GM18870 (cell line): ENCODE measurements at regions not wholly inside any gene's neighbourhood (a gene's known extent, or its start where the extent isn't known, plus 50 kb on each side); places are given as distances from the start of the nearest gene placed in this dataset.
"Not testable (repeated sequence)": the region's sequence is repeated elsewhere in the genome, so short reads cannot be mapped to it uniquely, and the experiment has no call there.

Experiments used
- ATAC-seq: cut with Tn5 transposase; IDR thresholded peaks from one replicate; pipeline ENCODE4 v1.9.1; 2021; ENCODE audit warnings: moderate library complexity; ENCODE audit not compliant: unreplicated experiment

- no peak for ATAC-seq
Measured at GRCh38 chr2:75328156-75328555, 128.8 kb upstream of the TACR1 start.

GRCh38 chr2:75327334-75327733 lies 128.0 kb upstream of the TACR1 start:
- no peak for ATAC-seq

DNA sequence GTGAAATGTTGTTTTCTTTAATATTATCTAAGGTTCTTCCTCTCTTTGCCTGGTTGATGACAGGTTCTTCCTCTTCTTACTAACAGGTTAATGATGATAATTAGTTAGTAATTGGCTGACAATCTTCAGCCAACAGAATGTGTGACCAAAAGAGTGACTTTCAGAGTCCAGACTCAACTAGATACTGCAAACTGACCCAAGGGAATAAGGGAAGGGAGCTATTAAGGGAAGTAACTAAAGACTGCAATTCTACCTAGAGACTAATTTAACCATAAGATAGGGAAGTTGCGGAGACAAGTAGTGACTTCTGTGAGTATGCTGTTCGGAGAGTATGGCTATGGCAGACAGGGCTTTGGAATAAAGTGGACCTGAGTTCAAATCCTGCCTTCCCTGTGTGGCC lies 127.3 kb upstream of the TACR1 start:
- ATAC-seq: no peak

DNA sequence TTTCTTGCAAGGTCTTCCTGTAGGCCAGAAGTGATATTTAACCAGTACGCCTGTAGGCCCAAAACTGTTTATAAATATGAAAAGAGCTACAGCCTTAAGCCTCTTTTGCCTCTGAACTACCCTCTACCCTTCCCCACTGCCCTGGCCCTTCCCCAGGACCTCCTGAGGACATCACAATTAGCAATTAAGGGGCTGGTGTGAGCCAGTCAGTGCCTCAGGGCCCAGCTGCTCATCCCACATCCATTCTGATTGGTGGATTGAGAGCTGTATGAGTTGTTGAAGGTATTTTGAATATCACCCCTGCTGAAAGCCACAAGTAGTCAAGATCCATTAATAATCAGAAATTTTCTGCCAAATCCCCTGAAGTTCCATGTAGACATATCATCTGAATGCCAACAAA lies 126.3 kb upstream of the TACR1 start:
- ATAC-seq: no peak

- no peak for ATAC-seq
Measured at GRCh38 chr2:75324861-75325284, 125.6 kb upstream of the TACR1 start.

DNA sequence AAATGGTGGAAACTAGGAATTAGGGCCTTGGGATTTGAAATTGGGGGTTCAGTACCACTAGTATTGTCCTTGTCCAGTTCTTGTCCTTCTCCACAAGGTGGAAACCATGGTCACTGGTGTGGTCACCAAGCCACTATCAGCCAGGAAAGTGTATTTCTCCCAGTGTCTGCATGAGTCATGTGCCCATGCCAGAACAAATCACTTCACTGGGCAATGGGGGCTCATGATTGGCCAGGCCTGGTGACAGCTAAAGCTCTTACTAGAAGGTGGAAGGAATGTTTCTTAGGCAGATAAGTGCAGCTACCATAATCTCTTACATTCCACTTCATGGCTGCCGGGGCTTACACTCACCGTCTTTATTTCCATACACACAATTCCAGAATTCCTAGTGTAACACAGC lies 124.8 kb upstream of the TACR1 start:
- ATAC-seq: no peak

DNA sequence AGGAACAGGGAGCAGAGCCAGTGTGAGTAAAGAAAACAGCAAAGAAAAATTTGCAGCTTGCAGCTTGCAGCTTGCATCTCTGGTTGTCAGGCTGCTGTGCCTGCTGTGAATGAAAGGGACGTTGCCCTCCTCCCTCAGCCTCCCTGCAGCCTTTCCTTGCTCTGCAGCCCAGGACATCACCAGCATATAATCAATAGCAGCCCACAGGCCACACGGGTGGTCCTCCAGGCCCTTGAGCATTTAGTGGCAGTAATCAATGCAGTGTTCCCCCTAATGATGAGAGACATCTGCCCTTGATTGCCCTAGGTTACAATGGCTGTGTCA lies 122.2 kb upstream of the TACR1 start:
- no peak for ATAC-seq

- no peak for ATAC-seq
Measured at GRCh38 chr2:75320898-75321598, 121.7 kb upstream of the TACR1 start.

GRCh38 chr2:75319951-75320350 lies 120.6 kb upstream of the TACR1 start:
- ATAC-seq: no peak

DNA sequence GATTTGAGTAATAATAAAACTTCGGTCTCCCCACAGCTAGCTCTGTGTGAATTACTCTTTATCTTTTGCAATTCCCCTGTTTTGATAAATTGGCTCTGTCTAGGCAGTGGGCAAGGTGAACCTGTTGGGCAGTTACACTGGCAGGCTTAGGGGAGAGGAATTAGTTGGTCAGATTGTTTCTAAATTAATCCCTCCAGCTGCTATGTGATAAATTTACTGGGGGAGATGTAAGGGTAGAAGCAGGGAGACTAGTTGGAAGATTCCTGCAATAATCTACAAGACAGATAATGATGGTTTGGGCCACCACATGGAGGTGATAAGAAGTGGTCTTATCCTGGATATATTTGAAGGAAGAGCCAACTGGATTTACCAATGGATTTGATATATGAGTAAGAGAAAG lies 118.5 kb upstream of the TACR1 start:
- ATAC-seq: no peak

- ATAC-seq: no peak
Measured at GRCh38 chr2:75317316-75317715, 118.0 kb upstream of the TACR1 start.

DNA sequence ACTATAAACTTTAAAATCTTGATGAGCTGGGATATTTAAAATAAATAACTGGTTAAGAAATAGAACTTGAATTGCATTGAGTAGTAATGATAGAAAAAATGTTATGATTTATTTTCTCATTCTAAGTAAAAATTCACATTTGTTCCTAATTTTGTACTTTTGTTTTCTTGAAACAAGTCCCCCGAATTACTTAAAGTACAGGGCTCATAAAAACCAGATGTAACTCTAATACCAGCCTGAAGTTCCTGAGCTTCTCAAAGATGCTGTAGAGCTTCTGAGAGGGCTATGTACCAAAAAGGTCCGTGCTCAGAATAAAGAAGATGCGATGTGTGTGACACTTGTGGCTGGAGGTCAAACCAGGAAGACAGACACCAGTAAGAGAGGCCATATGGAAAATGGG lies 116.1 kb upstream of the TACR1 start:
- ATAC-seq: no peak

- peak; percentile 100 for ATAC-seq
Measured at GRCh38 chr2:75311993-75312392, 112.7 kb upstream of the TACR1 start.

DNA sequence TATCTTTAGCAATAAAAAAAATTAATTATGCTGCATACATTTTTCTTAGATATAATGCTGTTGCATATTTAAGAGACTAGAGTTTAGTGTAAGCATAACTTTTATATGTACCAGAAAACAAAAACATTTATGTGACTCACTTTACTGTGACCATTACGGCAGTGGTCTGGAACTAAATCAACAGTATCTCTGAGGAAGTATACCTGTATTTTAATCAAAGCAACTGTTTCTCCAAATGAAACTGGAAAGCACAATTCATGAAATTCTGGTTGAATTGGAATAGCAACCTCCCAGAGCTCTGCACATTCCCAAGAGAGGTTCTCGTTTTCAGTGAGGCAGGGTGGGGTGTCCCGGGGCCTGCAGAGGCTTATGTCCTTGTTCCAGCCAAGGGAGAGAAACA lies 112.2 kb upstream of the TACR1 start:
- ATAC-seq: no peak

DNA sequence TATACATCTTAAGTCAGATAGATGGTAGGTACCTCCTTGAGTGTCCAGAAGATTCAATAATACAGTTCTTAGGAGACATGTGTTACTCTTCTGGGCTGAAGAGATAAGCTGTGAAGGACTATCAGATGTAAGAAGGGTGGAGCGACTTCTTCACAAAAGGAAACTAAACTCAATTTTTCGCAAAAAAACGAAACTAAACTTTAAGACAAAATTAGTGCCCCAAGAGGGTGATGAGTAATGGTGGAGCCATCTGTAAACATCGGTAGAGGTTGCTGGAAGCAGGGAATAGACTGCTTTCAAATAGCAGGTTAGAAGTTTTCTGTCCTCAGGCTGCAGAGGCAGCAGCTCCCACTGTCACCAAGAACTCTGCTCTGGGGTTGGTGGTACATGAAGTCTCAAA lies 111.6 kb upstream of the TACR1 start:
- no peak for ATAC-seq

DNA sequence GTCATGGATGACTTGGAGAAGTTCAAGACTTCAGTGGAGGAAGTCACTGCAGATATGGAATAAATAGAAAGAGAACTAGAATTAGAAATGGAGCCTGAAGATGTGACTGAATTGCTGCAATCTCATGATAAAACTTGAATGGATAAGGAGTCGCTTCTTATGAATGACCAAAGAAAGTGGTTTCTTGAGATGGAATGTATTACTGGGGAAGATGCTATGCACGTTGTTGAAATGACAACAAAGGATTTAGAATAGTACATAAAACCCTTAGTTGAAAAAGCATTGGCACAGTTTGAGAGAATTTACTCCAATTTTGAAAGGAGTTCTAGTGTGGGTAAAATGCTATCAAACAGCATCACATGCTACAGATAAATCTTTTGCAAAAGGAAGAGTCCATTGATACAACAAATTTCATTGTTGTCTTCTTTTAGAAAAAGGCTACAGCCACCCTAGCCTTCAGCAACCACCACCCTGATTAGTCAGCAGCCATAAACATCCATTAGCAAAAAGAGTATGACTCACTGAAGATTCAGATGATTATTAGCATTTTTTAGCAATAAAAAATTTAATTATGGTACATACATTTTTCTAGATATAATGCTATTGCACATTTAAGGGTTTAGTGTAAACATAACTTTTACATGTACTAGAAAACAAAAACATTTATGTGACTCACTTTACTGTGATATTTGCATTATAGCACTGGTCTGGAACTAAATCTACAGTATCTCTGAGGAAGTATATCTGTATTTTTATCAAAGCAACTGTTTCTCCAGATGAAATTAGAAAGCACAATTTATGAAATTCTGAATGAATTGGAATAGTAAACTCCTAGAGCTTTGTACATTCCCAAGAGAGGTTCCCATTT lies 110.5 kb upstream of the TACR1 start:
- ATAC-seq: no peak

GRCh38 chr2:75303227-75303626 lies 103.9 kb upstream of the TACR1 start:
- ATAC-seq: no peak

DNA sequence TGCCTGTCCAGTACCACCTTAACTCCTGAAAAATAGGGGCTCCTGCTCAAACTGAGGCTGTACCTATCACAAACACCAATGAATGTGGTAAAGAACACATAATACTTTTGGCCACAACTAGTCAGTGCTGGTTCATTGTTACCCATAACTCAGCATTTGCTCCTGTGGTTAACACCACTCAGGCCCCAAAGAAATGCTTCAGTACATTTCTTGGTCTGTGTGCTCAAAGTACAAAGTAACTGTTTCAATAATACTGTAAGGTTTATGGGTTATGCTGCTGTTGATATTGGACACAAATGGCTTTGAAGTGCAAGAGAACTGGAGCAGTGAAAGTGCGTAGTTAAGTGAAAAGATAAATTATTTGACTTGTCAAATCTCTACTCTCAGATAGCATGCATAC lies 95.0 kb upstream of the TACR1 start:
- no peak for ATAC-seq

DNA sequence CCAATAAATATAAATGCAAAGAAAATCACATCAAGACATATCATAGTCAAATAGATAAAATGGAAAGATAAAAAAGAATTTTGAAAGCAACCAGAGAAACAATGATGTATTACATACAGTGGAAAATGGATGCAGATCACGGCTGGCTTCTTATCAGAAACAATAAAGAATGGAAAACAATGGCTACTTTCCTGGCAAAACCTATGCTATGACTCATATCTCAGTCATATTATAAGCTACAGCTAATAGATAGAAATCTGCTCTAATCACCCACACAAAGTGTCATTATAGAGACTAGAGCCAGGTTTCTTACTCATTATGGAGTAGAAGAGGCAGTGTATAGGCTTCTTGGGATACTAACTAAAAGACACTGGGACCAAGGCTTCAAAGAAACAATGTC lies 93.5 kb upstream of the TACR1 start:
- ATAC-seq: no peak

- no peak for ATAC-seq
Measured at GRCh38 chr2:75290600-75291150, 91.4 kb upstream of the TACR1 start.

DNA sequence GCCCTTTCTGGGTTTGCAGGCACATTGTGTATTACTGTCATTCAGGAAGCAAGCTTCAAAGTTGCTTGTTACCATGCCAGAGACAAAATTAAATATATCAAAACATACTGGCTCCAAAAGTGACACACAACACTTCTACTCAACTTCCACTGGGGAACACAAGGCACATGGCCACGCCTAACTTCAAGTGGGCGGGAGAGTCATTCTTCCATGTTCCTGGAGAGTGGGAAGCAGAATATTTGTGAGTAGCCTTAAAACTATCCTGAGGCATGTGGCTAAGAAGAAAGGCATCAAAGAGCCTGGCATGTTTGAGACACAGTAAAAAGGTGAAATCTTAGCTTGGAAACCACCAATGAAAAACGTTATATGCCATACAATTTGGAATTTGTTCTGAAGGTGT lies 90.5 kb upstream of the TACR1 start:
- ATAC-seq: no peak

DNA sequence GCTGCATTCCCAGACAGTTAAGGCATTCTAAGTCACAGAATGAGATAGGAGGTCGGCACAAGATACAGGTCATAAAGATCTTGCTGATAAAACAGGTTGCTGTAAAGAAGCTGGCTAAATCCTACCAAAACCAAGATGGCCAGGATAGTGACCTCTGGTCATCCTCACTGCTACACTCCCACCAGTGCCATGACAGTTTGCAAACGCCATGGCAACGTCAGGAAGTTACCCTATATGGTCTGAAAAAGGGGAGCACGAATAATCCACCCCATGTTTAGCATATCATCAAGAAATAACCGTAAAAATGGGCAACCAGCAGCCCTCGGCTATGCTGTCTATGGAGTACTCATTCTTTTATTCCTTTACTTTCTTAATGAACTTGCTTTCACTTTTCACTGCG lies 89.9 kb upstream of the TACR1 start:
- not testable (repeated sequence) for ATAC-seq
